Right atrium auricular region (tissue), 2 donors: ENCODE measurements at regions not wholly inside any gene's neighbourhood (a gene's known extent, or its start where the extent isn't known, plus 50 kb on each side); places are given as distances from the start of the nearest gene placed in this dataset.

Experiments
- DNase-seq: peaks from one replicate; pipeline ENCODE4 v3.0.0-alpha.2; 2019; ENCODE audit warnings: low spot score
- H3K27ac ChIP-seq, 2 donors: fragments of 200-600 bp; sonication (generic); 1 replicate in 1 of 2; 2 replicates in 1 of 2; pipeline ENCODE4 v1.5.1; 2016 to 2019
- H3K27me3 ChIP-seq, 2 donors: fragments of 200-600 bp; sonication (generic); one replicate each; pipeline versions ENCODE4 v1.5.1 to v1.6.0; 2017 to 2019
- H3K36me3 ChIP-seq: fragments of 200-600 bp; sonication (generic); one replicate; pipeline ENCODE4 v1.5.1; 2016
- H3K4me1 ChIP-seq, 2 donors: fragments of 200-600 bp; sonication (generic); one replicate each; pipeline versions ENCODE4 v1.5.1 to v1.6.0; 2017 to 2019
- H3K4me3 ChIP-seq, 2 donors: fragments of 200-600 bp; sonication (generic); 1 replicate in 1 of 2; 2 replicates in 1 of 2; pipeline ENCODE4 v1.5.1; 2017 to 2019; ENCODE audit warnings: mild to moderate bottlenecking in 1 of 2, moderate library complexity in 1 of 2
- H3K9me3 ChIP-seq, 2 donors: fragments of 200-600 bp; sonication (generic); one replicate each; pipeline ENCODE4 v1.5.1; 2019
- TF ChIP-seq, protein P1 (sequence below), 2 donors: fragments of 200-600 bp; sonication (generic); IDR thresholded peaks; one replicate each; pipeline ENCODE4 v1.5.1; 2019; ENCODE audit warnings: antibody characterized with exemption in 2 of 2

DNA sequence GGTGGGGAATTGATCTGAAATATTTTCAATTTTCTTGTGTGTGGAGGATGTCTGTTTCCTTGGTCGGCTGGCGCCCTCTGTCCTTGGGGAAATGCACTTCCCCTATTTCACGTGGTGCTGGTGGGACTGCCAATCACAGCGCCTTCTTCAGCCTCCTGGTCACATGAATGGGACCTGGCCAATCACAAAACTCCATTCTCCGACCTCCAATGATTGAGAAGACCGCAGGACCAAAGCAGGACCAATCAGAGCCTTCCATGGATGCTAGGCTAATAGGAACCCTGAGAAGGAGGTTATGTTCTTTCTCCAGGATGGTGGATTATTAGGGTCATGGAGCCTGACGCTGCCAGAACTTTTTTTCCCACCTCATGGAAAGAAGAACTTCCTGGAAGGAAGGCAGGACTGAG, 188.7 kb downstream of the TTC8 start:
- H3K4me1 ChIP-seq: no peaks in the 10 kb centered on the region
- H3K9me3 ChIP-seq: no peaks in the 10 kb centered on the region
- H3K27me3 ChIP-seq: no peaks in the 10 kb centered on the region
- no peak for DNase-seq
- H3K27ac ChIP-seq: no peak overlapping the region
- no peaks in the 10 kb centered on the region for H3K36me3 ChIP-seq
- no peak overlapping the region for H3K4me3 ChIP-seq
- TF ChIP-seq, protein P1, sequence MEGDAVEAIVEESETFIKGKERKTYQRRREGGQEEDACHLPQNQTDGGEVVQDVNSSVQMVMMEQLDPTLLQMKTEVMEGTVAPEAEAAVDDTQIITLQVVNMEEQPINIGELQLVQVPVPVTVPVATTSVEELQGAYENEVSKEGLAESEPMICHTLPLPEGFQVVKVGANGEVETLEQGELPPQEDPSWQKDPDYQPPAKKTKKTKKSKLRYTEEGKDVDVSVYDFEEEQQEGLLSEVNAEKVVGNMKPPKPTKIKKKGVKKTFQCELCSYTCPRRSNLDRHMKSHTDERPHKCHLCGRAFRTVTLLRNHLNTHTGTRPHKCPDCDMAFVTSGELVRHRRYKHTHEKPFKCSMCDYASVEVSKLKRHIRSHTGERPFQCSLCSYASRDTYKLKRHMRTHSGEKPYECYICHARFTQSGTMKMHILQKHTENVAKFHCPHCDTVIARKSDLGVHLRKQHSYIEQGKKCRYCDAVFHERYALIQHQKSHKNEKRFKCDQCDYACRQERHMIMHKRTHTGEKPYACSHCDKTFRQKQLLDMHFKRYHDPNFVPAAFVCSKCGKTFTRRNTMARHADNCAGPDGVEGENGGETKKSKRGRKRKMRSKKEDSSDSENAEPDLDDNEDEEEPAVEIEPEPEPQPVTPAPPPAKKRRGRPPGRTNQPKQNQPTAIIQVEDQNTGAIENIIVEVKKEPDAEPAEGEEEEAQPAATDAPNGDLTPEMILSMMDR (IDR thresholded peaks at IDR 0.05): no peak

DNA sequence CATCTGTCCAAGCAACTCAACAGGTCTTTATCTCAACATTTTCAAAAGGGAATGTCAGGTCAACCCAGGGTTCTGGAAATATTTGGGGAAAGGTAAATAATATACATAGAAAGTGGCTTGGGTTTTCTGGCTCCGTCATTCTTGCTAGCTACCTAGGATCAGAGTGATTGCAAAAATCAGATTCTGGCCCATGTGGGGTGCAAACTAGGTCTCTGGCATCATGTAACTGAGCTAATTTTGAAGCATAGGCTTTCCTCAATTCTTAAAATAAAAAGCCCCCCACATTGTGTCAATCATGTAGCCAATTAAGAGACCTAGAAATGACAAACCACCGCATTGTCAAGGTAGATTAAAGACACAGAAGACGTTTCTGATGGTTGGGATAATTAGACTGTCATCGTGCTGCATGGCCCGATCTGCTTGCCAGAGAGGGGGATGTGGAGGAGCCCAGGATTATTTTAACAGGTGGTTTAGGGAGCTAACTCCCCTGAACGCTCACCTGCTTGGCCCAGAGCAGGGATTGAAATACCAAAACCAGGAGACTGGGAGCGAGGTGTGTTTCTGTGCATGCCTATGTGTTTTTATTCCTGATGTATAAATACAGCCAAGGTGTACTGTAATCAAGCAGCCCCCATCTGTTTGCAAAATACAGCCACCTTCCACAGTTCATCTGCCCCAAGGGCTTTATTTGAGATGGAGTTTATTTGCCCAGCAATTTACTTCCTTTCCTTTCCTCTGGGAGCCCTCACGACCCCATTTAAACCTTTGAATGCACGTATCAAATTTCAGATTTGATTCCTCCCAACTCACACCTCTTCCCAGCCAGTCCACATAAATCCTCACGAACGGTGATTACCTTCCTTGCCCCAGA, 189.5 kb downstream of the TTC8 start:
- no peak overlapping the region for H3K4me3 ChIP-seq
- DNase-seq: no peak
- no peaks in the 10 kb centered on the region for H3K27me3 ChIP-seq
- no peaks in the 10 kb centered on the region for H3K4me1 ChIP-seq
- TF ChIP-seq, protein P1 (IDR thresholded peaks at IDR 0.05): no peak
- no peaks in the 10 kb centered on the region for H3K36me3 ChIP-seq
- no peaks in the 10 kb centered on the region for H3K9me3 ChIP-seq
- H3K27ac ChIP-seq: no peak overlapping the region

DNA sequence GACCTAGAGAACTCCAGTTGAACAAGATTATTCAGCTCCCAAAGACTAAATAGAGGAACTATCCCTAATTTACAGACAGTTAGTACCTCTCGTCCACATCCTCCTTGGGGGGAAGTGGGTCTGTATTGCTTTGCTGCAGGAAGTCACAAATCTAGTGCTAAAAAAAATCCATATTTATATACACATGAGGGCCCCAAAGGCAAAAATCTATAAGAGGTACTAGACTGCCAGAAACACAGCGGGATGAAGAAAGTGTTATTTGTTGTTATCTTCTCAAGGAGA, 190.1 kb downstream of the TTC8 start:
- TF ChIP-seq, protein P1 (IDR thresholded peaks at IDR 0.05): no peak
- no peak for DNase-seq
- Histone ChIP-seq H3K4me3 (no peak overlapping the region), H3K36me3 (no peaks in the 10 kb centered on the region), H3K27me3 (no peaks in the 10 kb centered on the region), H3K27ac (no peak overlapping the region), H3K4me1 (no peaks in the 10 kb centered on the region), H3K9me3 (no peaks in the 10 kb centered on the region)

DNA sequence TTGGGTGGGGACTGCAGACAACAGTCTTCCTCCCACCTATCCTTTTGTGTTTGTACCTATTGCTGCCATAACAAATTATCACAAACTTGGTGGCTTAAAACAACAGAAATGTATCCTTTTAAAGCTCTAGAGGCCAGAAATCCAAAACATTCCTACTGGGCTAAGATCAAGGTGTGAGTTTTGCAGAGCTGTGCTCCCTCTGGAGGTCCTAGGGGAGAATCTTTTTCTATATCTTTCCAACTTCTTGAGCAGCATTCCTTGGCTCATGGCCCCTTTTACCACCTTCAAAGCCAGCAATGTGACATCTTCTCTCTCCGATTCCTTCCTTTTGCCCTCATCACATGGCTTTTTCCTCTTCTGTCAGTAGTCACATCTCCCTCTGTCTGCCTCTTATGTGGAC, 190.6 kb downstream of the TTC8 start:
- Histone ChIP-seq H3K9me3 (no peaks in the 10 kb centered on the region), H3K4me1 (no peaks in the 10 kb centered on the region), H3K36me3 (no peaks in the 10 kb centered on the region), H3K27ac (no peak overlapping the region), H3K4me3 (no peak overlapping the region), H3K27me3 (no peaks in the 10 kb centered on the region)
- TF ChIP-seq, protein P1 (IDR thresholded peaks at IDR 0.05): no peak
- no peak for DNase-seq

DNA sequence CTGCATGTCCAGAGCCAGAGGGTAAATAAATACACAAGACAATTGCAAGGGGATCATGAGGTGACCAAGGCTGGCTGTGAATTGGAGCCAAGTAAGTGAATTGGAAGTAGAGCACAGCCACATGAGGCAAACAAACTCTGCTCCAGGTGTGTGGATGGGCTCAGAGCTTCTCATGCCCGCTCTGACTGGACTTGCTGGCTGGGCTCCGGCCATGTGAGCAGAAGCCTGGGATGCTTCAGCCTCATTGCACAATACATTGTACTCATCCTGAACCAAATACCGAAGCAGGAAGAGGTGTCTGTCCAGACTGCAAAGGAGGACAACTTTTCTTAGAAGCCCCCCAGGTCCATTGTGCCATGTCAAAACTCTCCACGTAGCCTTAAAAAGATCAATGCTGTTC, 193.0 kb downstream of the TTC8 start:
- Histone ChIP-seq H3K9me3 (no peaks in the 10 kb centered on the region), H3K36me3 (no peaks in the 10 kb centered on the region), H3K4me3 (no peak overlapping the region), H3K27ac (no peak overlapping the region), H3K27me3 (no peaks in the 10 kb centered on the region), H3K4me1 (no peaks in the 10 kb centered on the region)
- DNase-seq: no peak
- TF ChIP-seq, protein P1 (IDR thresholded peaks at IDR 0.05): no peak

DNA sequence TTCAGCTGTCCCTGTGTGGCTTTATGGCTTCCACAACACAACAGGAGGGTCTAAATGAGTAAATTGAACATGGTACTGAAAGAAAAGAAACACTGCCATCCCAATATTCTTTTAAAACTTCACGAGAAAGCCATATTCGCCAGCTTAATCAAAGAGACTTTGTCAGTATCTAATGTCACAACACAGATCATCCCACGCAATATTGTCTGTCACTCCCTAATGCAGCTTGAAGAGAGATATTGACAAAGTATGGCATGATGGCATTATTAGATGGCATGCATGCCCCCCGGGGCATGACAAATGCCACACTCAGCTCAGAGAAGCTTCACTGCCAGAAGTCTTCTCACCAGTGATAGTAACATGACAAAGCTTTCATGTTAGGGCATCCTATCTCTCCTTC, 197.8 kb downstream of the TTC8 start:
- H3K36me3 ChIP-seq: no peaks in the 10 kb centered on the region
- no peak for DNase-seq
- peaks cover 0 to 14% of the 10 kb centered on the region in 2 donors for H3K4me1 ChIP-seq
- H3K27ac ChIP-seq: no peak overlapping the region
- no peaks in the 10 kb centered on the region for H3K9me3 ChIP-seq
- H3K27me3 ChIP-seq: peaks cover 0 to 9% of the 10 kb centered on the region in 2 donors
- H3K4me3 ChIP-seq: no peak overlapping the region
- TF ChIP-seq, protein P1 (IDR thresholded peaks at IDR 0.05): no peak
